ENCODE measurements at regions not wholly inside any gene's neighbourhood (a gene's known extent, or its start where the extent isn't known, plus 50 kb on each side); places are given as distances from the start of the nearest gene placed in this dataset.

DNA sequence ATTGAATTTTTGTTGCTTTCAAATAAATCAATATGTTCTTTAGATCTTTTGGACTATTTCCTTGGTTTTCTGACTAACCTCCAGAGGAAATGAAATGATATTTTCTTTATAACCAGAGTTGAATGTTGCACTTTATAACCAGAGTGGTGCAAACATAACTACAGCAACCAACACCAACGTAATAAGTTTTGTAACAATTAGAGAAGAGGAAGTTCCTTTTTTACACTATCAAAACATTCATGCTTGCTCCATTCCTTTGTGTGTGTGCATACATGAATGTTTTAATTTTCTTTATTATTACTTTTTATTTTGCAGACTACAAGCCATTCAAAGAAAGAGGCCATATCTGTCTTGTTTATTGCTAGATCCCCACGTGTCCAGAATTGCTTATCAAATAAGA, 193.0 kb upstream of the PPP3CA start:
- TF ChIP-seq, protein P1, sequence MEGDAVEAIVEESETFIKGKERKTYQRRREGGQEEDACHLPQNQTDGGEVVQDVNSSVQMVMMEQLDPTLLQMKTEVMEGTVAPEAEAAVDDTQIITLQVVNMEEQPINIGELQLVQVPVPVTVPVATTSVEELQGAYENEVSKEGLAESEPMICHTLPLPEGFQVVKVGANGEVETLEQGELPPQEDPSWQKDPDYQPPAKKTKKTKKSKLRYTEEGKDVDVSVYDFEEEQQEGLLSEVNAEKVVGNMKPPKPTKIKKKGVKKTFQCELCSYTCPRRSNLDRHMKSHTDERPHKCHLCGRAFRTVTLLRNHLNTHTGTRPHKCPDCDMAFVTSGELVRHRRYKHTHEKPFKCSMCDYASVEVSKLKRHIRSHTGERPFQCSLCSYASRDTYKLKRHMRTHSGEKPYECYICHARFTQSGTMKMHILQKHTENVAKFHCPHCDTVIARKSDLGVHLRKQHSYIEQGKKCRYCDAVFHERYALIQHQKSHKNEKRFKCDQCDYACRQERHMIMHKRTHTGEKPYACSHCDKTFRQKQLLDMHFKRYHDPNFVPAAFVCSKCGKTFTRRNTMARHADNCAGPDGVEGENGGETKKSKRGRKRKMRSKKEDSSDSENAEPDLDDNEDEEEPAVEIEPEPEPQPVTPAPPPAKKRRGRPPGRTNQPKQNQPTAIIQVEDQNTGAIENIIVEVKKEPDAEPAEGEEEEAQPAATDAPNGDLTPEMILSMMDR (conservative IDR thresholded peaks at IDR 0.05; ENCODE audit: low read depth, low read length), result no peak
- no peak for TF ChIP-seq EZH2 (IDR thresholded peaks at IDR 0.05; ENCODE audit: low read length, unreplicated experiment)

Measured in PC-3 (cell line).